Osteocyte (in vitro differentiated cells): ENCODE measurements at regions not wholly inside any gene's neighbourhood (a gene's known extent, or its start where the extent isn't known, plus 50 kb on each side); places are given as distances from the start of the nearest gene placed in this dataset.

Experiments used
- DNase-seq: peaks from one replicate; pipeline ENCODE4 v3.0.0; 2021; ENCODE audit warnings: mixed read lengths; ENCODE audit not compliant: unreplicated experiment; ENCODE audit errors: extremely low spot score
- H3K27ac Mint-ChIP-seq: one replicate; pipeline ENCODE4 v1.8.0; 2021; ENCODE audit warnings: mild to moderate bottlenecking, mixed read lengths; ENCODE audit not compliant: unreplicated experiment
- H3K27me3 Mint-ChIP-seq: one replicate; pipeline ENCODE4 v1.8.0; 2021; ENCODE audit warnings: mixed read lengths; ENCODE audit not compliant: unreplicated experiment
- H3K36me3 Mint-ChIP-seq: one replicate; pipeline ENCODE4 v1.8.0; 2021; ENCODE audit warnings: mixed read lengths; ENCODE audit not compliant: unreplicated experiment
- H3K4me1 Mint-ChIP-seq: one replicate; pipeline ENCODE4 v1.8.0; 2021; ENCODE audit warnings: mixed read lengths; ENCODE audit not compliant: unreplicated experiment
- H3K4me3 Mint-ChIP-seq: one replicate; pipeline ENCODE4 v1.8.0; 2021; ENCODE audit warnings: mild to moderate bottlenecking, moderate library complexity, mixed read lengths; ENCODE audit not compliant: unreplicated experiment
- H3K9me3 Mint-ChIP-seq: one replicate; pipeline ENCODE4 v1.8.0; 2021; ENCODE audit warnings: mixed read lengths; ENCODE audit not compliant: unreplicated experiment
- CTCF ChIP-seq: fragments of 200-600 bp; sonication (generic); IDR thresholded peaks from 2 replicates; pipeline ENCODE4 v1.5.0; 2021; ENCODE audit warnings: antibody characterized with exemption, mild to moderate bottlenecking, moderate library complexity

GRCh38 chr5:14976486-14976885 is 104.9 kb upstream of the ANKH start:
- Mint-ChIP-seq H3K27ac (no peak overlapping the region), H3K9me3 (peaks cover 1% of the 10 kb centered on the region), H3K36me3 (no peaks in the 10 kb centered on the region), H3K27me3 (peaks cover 58% of the 10 kb centered on the region), H3K4me1 (no peaks in the 10 kb centered on the region), H3K4me3 (no peak overlapping the region)
- no peak for DNase-seq
- TF ChIP-seq CTCF = no peak

DNA sequence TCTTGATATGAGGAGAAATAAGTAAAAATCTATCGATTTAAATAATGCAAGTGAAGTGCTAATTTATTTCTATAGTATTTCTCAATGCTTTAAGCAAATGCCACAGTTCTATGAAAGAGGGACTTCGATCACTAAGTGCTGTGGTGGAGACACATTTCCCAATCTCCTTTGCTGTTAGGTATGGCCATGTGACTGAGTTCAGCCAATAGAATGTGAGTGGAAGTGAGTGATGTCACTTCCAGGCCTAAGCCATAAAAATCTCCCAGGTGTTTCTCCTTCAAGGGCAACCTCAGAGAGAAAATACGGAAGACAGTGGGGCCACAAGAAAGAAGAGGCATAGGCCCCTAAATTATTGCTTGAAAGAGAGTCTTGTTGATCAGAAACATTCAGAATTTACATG is 100.3 kb upstream of the ANKH start:
- Mint-ChIP-seq H3K27me3 (peaks cover 62% of the 10 kb centered on the region), H3K36me3 (no peaks in the 10 kb centered on the region)
- TF ChIP-seq CTCF = no peak

DNA sequence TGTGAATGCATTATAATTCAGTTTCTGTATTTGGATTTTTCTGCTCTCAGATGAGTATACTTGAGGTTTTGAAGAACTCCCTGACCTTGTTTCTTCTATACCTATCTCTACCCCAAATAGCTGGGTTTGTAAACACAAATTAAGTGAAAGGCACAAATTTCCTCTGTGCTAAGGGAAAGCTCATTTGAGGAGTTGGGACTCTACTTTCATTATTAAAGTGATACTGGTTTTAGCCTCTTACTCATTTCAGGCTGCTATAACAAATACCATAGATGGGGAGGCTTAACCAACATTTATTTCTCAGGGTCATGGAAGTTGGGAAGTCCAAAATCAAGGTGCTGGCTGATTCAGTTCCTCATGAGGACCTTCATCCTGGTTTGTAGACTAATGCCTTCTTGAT is 97.2 kb upstream of the ANKH start:
- TF ChIP-seq CTCF = no peak
- Mint-ChIP-seq H3K36me3 (no peaks in the 10 kb centered on the region), H3K27me3 (peaks cover 51% of the 10 kb centered on the region), H3K4me1 (no peaks in the 10 kb centered on the region), H3K9me3 (no peaks in the 10 kb centered on the region), H3K4me3 (no peak overlapping the region), H3K27ac (no peak overlapping the region)
- DNase-seq = no peak

More for the DNA sequence above, 100.3 kb upstream of the ANKH start:
- H3K4me1 Mint-ChIP-seq = no peaks in the 10 kb centered on the region
- no peak overlapping the region for H3K4me3 Mint-ChIP-seq
- no peak overlapping the region for H3K27ac Mint-ChIP-seq
- no peak for DNase-seq
- H3K9me3 Mint-ChIP-seq = no peaks in the 10 kb centered on the region

- H3K4me1 Mint-ChIP-seq = no peaks in the 10 kb centered on the region
- H3K27ac Mint-ChIP-seq = no peak overlapping the region
- no peaks in the 10 kb centered on the region for H3K36me3 Mint-ChIP-seq
- no peak overlapping the region for H3K4me3 Mint-ChIP-seq
- no peak for DNase-seq
- H3K9me3 Mint-ChIP-seq = no peaks in the 10 kb centered on the region
- H3K27me3 Mint-ChIP-seq = peaks cover 45% of the 10 kb centered on the region
- no peak for TF ChIP-seq CTCF
Measured at GRCh38 chr5:14967166-14967565, 95.6 kb upstream of the ANKH start.

GRCh38 chr5:14965815-14966214 is 94.2 kb upstream of the ANKH start:
- Mint-ChIP-seq H3K36me3 (no peaks in the 10 kb centered on the region), H3K4me3 (no peak overlapping the region), H3K9me3 (no peaks in the 10 kb centered on the region), H3K4me1 (no peaks in the 10 kb centered on the region), H3K27me3 (peaks cover 51% of the 10 kb centered on the region), H3K27ac (no peak overlapping the region)
- TF ChIP-seq CTCF = no peak
- DNase-seq = no peak
